ENCODE measurements at regions not wholly inside any gene's neighbourhood (a gene's known extent, or its start where the extent isn't known, plus 50 kb on each side); places are given as distances from the start of the nearest gene placed in this dataset.
"Not testable (repeated sequence)": the region's sequence is repeated elsewhere in the genome, so short reads cannot be mapped to it uniquely, and the experiment has no call there.

DNA sequence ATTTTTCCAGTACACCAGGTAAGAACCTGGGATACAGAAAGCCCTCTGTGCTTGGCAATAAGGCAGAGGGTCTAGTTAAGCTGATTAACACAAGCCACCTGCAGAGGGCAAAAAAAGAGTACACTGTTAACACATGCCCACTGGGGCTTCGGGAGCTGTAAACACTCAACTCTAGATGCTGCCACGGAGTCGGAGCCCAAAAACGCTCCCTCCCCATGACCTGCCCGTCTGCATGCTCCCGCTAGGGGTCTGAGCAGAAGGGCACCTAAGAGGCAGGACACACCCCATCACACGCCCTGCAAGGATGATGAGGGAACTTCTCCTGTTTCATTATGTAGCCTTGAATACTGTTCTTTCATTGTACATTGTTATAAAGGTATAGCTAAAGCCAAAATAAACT is 715.6 kb upstream of the AADAT start:
- DNase-seq: no peak
- H3K9me3 Mint-ChIP-seq: peaks cover 10% of the 10 kb centered on the region
- H3K27ac Mint-ChIP-seq: no peak overlapping the region
- no peaks in the 10 kb centered on the region for H3K27me3 Mint-ChIP-seq
- H3K4me3 Mint-ChIP-seq: no peak overlapping the region
- H3K4me1 Mint-ChIP-seq (ENCODE audit: low read depth): no peaks in the 10 kb centered on the region
- H3K36me3 Mint-ChIP-seq (ENCODE audit: low read depth): no peaks in the 10 kb centered on the region

DNA sequence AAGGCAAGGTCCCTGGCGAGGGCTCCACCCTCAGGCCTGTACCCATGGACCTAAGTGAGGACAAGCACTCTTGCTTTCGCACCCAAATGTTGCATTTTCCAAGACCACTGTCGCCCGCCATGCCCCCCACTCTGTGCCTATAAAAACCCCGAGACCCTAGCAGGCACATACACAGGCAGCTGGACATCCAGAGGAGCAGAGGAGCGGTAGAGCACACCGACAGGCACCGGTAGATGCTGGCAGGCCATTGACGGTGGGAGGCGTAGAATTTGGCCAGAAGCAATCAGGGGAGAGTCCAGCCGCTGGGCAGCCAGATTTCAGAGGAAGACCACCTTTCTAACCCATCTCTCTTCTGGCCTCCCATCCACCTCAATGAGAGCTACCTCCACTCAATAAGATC is 715.2 kb upstream of the AADAT start:
- no peak overlapping the region for H3K4me3 Mint-ChIP-seq
- DNase-seq: no peak
- H3K9me3 Mint-ChIP-seq: peaks cover 8% of the 10 kb centered on the region
- H3K4me1 Mint-ChIP-seq (ENCODE audit: low read depth): no peaks in the 10 kb centered on the region
- no peaks in the 10 kb centered on the region for H3K36me3 Mint-ChIP-seq (ENCODE audit: low read depth)
- H3K27me3 Mint-ChIP-seq: no peaks in the 10 kb centered on the region
- no peak overlapping the region for H3K27ac Mint-ChIP-seq

DNA sequence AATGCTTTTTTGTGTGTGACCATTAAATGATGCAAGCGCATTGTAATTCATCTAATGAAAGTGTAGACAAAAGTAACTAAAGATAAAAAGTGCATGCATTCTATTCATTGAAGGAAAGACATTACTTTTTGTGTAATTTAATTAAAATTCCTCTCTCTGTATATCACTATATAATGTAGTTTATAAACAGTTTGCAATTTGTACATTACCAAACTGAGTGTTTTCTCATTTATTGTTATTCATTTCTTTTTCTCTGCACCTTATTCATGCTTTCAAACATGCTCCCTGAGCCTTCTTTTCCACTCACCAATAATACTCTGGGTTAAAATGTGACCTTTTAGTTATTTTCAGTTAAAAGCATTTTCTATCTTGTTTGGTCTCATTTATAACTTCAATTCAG is 713.7 kb upstream of the AADAT start:
- Mint-ChIP-seq H3K36me3 (ENCODE audit: low read depth) (no peaks in the 10 kb centered on the region), H3K4me3 (no peak overlapping the region), H3K27me3 (no peaks in the 10 kb centered on the region), H3K27ac (no peak overlapping the region), H3K4me1 (ENCODE audit: low read depth) (no peaks in the 10 kb centered on the region), H3K9me3 (peaks cover 4% of the 10 kb centered on the region)
- no peak for DNase-seq

DNA sequence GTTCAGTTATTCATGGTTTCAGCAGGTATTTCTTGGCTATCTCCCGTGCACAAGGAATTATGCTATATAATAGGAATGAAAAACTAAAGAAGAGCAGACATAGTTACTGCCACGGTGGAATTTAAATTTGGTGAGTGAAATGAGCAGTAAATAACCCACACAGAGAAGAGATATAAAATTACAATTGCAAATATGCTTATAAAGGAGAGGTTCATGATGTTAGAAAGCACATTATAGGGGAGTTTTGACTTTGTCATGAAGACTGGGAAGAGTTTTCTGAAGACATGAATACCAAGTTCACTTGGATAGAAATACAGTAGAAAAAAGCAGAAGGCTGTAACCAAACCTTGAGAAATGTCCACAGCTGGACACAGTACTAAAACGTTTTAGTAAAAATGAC is 712.0 kb upstream of the AADAT start:
- Mint-ChIP-seq H3K9me3 (peaks cover 4% of the 10 kb centered on the region), H3K27me3 (no peaks in the 10 kb centered on the region), H3K4me1 (ENCODE audit: low read depth) (no peaks in the 10 kb centered on the region), H3K4me3 (no peak overlapping the region), H3K27ac (no peak overlapping the region), H3K36me3 (ENCODE audit: low read depth) (no peaks in the 10 kb centered on the region)
- DNase-seq: no peak

DNA sequence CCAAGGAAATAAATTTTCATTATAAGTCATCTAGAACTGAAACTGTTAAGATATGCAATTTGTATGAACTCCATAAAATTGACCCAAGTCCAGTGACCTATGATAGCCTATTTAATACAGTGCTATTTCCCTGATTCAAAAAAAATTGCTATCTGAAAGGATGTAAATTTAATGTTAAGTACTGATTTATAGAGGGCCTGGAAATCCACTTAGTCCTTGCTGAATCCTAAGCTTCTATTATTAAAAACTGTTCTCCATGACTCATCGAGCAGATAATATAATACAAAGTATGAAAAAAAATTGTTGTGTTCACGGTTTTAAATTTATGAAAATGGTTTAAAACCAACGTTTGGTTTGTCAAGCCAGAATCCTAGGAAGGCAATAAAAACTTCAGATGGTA is 704.8 kb upstream of the AADAT start:
- no peaks in the 10 kb centered on the region for H3K27me3 Mint-ChIP-seq
- no peak overlapping the region for H3K4me3 Mint-ChIP-seq
- no peaks in the 10 kb centered on the region for H3K4me1 Mint-ChIP-seq (ENCODE audit: low read depth)
- DNase-seq: no peak
- no peaks in the 10 kb centered on the region for H3K36me3 Mint-ChIP-seq (ENCODE audit: low read depth)
- peaks cover 5% of the 10 kb centered on the region for H3K9me3 Mint-ChIP-seq
- H3K27ac Mint-ChIP-seq: no peak overlapping the region

DNA sequence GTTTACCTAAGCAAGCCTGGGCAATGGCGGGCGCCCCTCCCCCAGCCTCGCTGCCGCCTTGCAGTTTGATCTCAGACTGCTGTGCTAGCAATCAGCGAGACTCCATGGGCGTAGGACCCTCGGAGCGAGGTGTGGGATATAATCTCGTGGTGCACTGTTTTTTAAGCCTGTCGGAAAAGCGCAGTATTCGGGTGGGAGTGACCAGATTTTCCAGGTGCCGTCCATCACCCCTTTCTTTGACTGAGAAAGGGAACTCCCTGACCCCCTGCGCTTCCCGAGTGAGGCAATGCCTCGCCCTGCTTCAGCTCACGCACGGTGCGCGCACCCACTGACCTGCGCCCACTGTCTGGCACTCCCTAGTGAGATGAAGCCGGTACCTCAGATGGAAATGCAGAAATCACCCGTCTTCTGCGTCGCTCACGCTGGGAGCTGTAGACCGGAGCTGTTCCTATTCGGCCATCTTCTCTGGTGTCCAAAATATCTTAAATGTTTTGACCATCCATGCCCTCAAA is 698.8 kb upstream of the AADAT start:
- not testable (repeated sequence) for H3K4me1 Mint-ChIP-seq (ENCODE audit: low read depth)

DNA sequence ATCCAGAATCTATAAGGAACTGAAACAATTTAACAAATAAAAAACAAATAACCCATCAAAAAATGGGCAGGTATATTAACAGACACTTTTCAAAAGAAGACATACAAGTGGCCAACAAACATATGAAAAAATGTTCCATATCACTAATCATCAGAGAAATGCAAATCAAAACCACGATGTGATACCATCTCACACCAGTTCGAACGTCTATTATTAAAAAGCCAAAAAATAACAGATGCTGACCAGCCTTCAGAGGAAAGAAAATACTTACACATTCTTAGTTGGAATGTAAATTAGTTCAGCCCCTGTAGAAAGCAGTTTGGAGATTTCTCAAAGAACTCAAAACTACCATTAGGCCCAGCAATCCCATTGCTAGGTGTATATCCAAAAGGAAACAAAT is 687.9 kb upstream of the AADAT start:
- no peak overlapping the region for H3K27ac Mint-ChIP-seq
- no peaks in the 10 kb centered on the region for H3K4me1 Mint-ChIP-seq (ENCODE audit: low read depth)
- no peaks in the 10 kb centered on the region for H3K36me3 Mint-ChIP-seq (ENCODE audit: low read depth)
- peaks cover 11% of the 10 kb centered on the region for H3K9me3 Mint-ChIP-seq
- no peak overlapping the region for H3K4me3 Mint-ChIP-seq
- H3K27me3 Mint-ChIP-seq: no peaks in the 10 kb centered on the region
- no peak for DNase-seq

More for the DNA sequence above, 698.8 kb upstream of the AADAT start:
- DNase-seq; H3K4me3 Mint-ChIP-seq; H3K27me3 Mint-ChIP-seq; H3K36me3 Mint-ChIP-seq (ENCODE audit: low read depth); H3K27ac Mint-ChIP-seq; H3K9me3 Mint-ChIP-seq: not testable (repeated sequence)

DNA sequence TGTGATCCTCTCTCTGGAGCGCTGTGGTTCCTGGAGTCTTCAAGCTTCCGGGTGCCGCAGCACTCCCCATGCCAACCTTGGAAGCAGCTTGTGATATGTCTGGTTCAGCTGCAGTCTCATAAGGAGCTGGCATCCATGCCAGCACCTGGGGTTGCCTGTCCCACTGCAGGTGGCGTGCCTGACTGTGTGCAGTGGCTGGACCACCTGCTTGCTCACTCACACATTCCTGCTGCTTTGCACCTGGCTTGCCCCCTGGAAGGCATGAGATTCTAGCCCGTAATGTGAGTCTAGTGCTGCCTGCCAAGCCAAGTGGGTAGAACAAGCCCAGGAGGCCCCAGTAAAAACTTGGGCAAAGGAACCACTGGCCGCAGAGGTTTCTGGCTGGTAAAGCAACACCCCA is 687.2 kb upstream of the AADAT start:
- Mint-ChIP-seq H3K4me3 (no peak overlapping the region), H3K9me3 (peaks cover 15% of the 10 kb centered on the region), H3K4me1 (ENCODE audit: low read depth) (no peaks in the 10 kb centered on the region), H3K27ac (no peak overlapping the region), H3K27me3 (no peaks in the 10 kb centered on the region), H3K36me3 (ENCODE audit: low read depth) (no peaks in the 10 kb centered on the region)
- no peak for DNase-seq

DNA sequence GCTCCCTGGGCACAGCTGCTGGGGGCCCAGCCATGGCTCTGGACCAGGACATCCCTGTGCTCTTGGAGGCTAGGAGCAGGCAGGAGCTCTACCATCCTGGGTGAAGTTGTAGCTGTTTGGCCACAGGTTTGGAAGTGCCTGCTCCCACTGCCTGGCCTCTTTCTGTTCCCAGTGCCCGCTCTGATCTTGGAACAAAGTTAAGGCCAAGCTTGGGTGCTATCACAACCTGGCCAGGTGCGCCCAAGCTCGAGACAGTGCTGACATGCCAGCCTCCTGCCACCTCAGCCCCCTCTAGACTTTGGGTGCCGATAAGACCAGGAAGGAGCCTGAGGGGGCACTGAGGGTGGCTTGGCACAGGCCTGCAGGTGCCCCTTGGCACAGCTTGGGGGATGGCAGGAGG is 686.1 kb upstream of the AADAT start:
- H3K9me3 Mint-ChIP-seq: peaks cover 8% of the 10 kb centered on the region
- H3K4me3 Mint-ChIP-seq: no peak overlapping the region
- H3K27ac Mint-ChIP-seq: no peak overlapping the region
- no peaks in the 10 kb centered on the region for H3K4me1 Mint-ChIP-seq (ENCODE audit: low read depth)
- no peaks in the 10 kb centered on the region for H3K36me3 Mint-ChIP-seq (ENCODE audit: low read depth)
- DNase-seq: no peak
- H3K27me3 Mint-ChIP-seq: no peaks in the 10 kb centered on the region

DNA sequence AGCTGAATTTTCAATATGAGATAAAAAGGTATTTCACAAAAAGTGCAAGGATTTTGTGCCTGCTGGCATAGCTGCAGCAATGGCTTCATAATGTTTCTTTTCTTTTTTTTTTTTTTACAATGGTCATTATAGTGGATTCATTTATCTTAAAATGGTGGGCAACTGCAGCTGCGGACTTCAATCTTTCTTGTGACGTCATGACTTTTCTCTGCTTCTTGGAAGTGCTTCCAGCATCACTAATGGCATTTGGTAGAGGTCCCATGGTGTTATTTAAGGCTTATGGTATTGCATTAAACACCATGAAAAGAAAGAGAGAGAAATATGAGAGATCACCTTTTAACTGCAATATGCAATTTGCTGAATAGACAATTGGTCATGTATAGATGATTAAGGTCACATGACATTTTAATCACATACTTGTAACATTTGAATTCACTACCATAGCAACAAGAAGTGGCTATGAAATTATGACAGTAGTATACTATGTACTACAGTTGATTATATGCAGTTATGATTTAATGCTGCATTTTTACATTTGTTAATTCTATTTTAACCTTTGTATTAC is 684.0 kb upstream of the AADAT start:
- Mint-ChIP-seq H3K9me3 (peaks cover 6% of the 10 kb centered on the region), H3K27me3 (no peaks in the 10 kb centered on the region), H3K4me1 (ENCODE audit: low read depth) (no peaks in the 10 kb centered on the region), H3K36me3 (ENCODE audit: low read depth) (no peaks in the 10 kb centered on the region), H3K4me3 (no peak overlapping the region), H3K27ac (no peak overlapping the region)
- DNase-seq: no peak

DNA sequence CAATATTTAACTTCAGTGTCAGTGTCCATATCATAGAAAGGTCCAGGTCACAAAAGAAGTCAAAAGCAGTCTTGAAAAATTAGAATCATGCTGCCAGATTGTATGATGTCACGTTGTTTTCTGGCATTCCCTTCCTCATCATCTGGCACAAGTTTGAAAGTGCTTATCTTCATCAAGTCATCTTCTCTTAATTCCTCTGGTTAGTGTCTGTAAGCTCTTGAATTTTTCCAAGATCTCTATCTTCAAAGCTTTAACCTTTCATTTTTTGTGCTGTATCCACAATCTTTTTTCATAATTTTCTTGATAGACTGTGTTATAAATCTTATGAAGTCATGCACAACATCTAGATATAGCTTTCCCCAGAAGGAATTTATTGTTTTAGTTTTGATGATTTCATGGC is 682.7 kb upstream of the AADAT start:
- Mint-ChIP-seq H3K27me3 (no peaks in the 10 kb centered on the region), H3K9me3 (peaks cover 6% of the 10 kb centered on the region), H3K4me1 (ENCODE audit: low read depth) (no peaks in the 10 kb centered on the region), H3K27ac (no peak overlapping the region), H3K36me3 (ENCODE audit: low read depth) (no peaks in the 10 kb centered on the region), H3K4me3 (no peak overlapping the region)
- DNase-seq: no peak

DNA sequence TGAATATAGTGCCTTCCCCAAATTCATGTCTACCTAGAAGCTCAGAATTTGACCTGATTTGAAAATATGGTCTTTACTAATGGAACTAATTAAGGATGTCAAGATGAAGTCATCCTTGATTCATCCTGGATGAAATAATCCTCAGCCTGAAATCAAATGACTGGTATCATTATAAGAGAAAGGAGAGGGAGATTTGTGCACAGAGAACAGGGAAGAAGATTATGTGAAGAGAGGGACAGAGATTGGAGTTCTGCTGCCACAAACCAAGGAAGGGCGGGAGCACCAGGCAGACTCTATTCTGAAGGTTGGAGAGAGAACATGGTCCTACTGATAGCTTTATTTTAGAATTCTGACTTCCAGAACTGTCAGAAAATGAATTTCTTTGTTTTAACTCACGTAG is 680.9 kb upstream of the AADAT start:
- Mint-ChIP-seq H3K4me1 (ENCODE audit: low read depth) (no peaks in the 10 kb centered on the region), H3K36me3 (ENCODE audit: low read depth) (no peaks in the 10 kb centered on the region), H3K27me3 (no peaks in the 10 kb centered on the region), H3K4me3 (no peak overlapping the region), H3K9me3 (peaks cover 6% of the 10 kb centered on the region), H3K27ac (no peak overlapping the region)
- DNase-seq: no peak

DNA sequence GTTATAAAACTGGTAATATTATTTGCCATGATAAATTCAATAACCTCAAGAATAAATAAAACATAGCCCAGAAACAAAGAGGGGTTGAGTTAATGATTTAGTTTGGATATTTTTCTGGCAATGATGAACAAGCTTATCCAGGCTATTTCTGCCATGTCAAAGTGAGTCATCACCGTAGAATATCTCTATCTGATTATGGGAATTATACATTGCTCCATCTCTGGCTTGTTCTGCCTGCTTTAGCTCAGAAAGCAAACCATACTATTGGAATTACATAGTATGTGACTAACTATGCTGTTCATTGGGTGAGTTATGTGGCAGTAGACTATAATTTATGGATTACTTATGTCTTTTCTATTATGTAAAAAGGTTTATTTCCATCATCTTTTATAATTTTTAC is 680.1 kb upstream of the AADAT start:
- Mint-ChIP-seq H3K9me3 (peaks cover 4% of the 10 kb centered on the region), H3K27me3 (no peaks in the 10 kb centered on the region), H3K4me1 (ENCODE audit: low read depth) (no peaks in the 10 kb centered on the region), H3K36me3 (ENCODE audit: low read depth) (no peaks in the 10 kb centered on the region), H3K27ac (no peak overlapping the region), H3K4me3 (no peak overlapping the region)
- no peak for DNase-seq

DNA sequence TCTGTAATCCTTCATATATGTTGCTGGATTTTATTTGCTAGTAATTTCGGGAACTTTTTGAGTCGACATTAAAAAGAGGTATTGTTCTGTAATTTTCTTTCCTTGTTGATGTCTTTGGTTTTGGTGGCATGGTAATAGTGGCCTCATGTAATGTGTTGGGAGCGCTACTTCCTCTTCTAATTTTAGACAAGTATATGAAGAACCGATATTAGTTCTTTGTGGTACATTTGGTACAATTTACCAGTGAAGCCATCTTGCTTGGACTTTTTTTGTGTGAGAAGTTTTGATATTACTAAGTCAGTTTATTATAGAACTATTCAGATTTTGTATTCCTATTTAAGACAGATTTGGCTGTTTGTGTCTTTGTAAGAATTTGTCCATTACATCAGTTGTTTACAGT is 669.2 kb upstream of the AADAT start:
- H3K4me1 Mint-ChIP-seq (ENCODE audit: low read depth): no peaks in the 10 kb centered on the region
- H3K4me3 Mint-ChIP-seq: no peak overlapping the region
- H3K27ac Mint-ChIP-seq: no peak overlapping the region
- peaks cover 16% of the 10 kb centered on the region for H3K9me3 Mint-ChIP-seq
- no peaks in the 10 kb centered on the region for H3K36me3 Mint-ChIP-seq (ENCODE audit: low read depth)
- DNase-seq: no peak
- no peaks in the 10 kb centered on the region for H3K27me3 Mint-ChIP-seq

DNA sequence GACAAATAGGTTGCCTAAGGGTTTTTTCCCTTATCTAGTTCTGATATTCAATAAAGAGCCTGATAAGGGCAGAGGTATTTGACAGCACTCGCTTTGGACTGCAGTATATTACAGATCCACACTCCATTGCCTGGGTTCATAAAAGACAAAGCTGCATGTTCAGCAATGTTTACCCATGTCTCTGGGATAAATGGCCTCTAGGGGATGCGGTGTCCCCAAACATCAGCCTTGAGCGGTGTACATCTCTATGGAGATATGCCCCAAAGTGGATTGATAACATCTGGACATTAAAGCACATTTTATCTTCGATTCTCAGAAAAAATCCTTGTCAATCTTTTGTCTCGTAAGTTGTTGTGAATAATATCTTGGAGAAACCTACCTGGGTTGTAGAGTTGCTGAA is 660.8 kb upstream of the AADAT start:
- no peak overlapping the region for H3K4me3 Mint-ChIP-seq
- no peaks in the 10 kb centered on the region for H3K27me3 Mint-ChIP-seq
- no peak for DNase-seq
- H3K9me3 Mint-ChIP-seq: peaks cover 11% of the 10 kb centered on the region
- H3K27ac Mint-ChIP-seq: no peak overlapping the region
- H3K4me1 Mint-ChIP-seq (ENCODE audit: low read depth): no peaks in the 10 kb centered on the region
- H3K36me3 Mint-ChIP-seq (ENCODE audit: low read depth): no peaks in the 10 kb centered on the region

DNA sequence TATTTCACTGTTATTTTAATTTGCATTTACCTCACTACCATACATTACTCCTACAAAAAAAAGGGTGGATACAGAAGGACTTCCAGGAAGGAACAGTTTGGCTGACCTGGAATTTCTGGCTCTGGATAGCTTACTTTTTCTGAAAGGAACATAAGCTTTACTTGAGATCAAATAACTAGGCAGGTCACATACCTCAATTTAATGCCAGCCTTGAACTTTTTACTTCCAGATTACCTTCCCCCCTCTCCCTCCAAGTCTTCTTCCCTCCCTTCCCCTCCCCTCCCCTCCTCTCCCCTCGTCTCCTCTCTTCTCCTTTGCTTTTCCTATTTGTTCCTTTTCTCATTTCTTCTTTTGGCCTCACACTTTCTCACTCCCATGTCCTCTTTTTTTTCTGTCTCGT is 659.2 kb upstream of the AADAT start:
- Mint-ChIP-seq H3K4me3 (no peak overlapping the region), H3K4me1 (ENCODE audit: low read depth) (no peaks in the 10 kb centered on the region), H3K27ac (no peak overlapping the region), H3K36me3 (ENCODE audit: low read depth) (no peaks in the 10 kb centered on the region), H3K27me3 (no peaks in the 10 kb centered on the region), H3K9me3 (peaks cover 10% of the 10 kb centered on the region)
- no peak for DNase-seq
